ENCODE measurements at regions not wholly inside any gene's neighbourhood (a gene's known extent, or its start where the extent isn't known, plus 50 kb on each side); places are given as distances from the start of the nearest gene placed in this dataset.

DNA sequence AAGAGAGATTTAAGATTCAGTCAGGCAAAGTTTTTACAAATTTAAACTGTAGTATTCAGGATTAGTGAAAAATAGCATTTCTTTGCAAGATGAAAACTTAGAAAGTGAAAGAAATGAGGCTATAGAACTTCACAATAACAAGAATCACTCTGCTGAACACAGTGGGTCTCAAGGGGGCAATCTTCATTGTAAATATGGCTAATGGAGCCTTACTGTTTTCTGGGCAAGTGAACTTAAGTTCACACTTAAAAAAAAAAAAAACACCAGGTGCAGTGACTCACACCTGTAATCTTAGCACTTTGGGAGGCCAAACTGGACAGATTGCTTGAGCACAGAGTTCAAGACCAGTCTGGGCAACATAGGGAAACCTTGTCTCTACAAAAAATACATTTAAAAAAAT, 175.9 kb upstream of the SNX2 start:
- BruUV-seq (replicated peaks): no TSS peak
- CTCF ChIA-PET: no interaction called here
- Mint-ChIP-seq H3K27ac (ENCODE audit: unreplicated experiment) (no peak overlapping the region), H3K4me3 (ENCODE audit: low read depth, unreplicated experiment) (no peak overlapping the region), H3K4me1 (ENCODE audit: low read depth, unreplicated experiment) (no peaks in the 10 kb centered on the region), H3K9me3 (ENCODE audit: low read depth, unreplicated experiment) (peaks cover 13% of the 10 kb centered on the region), H3K27me3 (ENCODE audit: unreplicated experiment) (peaks cover 12% of the 10 kb centered on the region), H3K36me3 (ENCODE audit: insufficient read depth, unreplicated experiment) (no peaks in the 10 kb centered on the region)
- no peak for DNase-seq
- intact Hi-C loops (cut with micrococcal nuclease; ENCODE audit: unreplicated experiment): no loop called here
- TF ChIP-seq CTCF (IDR thresholded peaks at IDR 0.05; ENCODE audit: unreplicated experiment): no peak

- H3K9me3 Mint-ChIP-seq (ENCODE audit: low read depth, unreplicated experiment): peaks cover 13% of the 10 kb centered on the region
- no peak overlapping the region for H3K27ac Mint-ChIP-seq (ENCODE audit: unreplicated experiment)
- H3K4me1 Mint-ChIP-seq (ENCODE audit: low read depth, unreplicated experiment): no peaks in the 10 kb centered on the region
- intact Hi-C loops (cut with micrococcal nuclease; ENCODE audit: unreplicated experiment): no loop called here
- H3K4me3 Mint-ChIP-seq (ENCODE audit: low read depth, unreplicated experiment): no peak overlapping the region
- peaks cover 10% of the 10 kb centered on the region for H3K27me3 Mint-ChIP-seq (ENCODE audit: unreplicated experiment)
- no peak for DNase-seq
- no peaks in the 10 kb centered on the region for H3K36me3 Mint-ChIP-seq (ENCODE audit: insufficient read depth, unreplicated experiment)
- no peak for TF ChIP-seq CTCF (IDR thresholded peaks at IDR 0.05; ENCODE audit: unreplicated experiment)
- CTCF ChIA-PET: no interaction called here
- BruUV-seq (replicated peaks): no TSS peak
Observed at GRCh38 chr5:122600924-122601323, 174.0 kb upstream of the SNX2 start.

DNA sequence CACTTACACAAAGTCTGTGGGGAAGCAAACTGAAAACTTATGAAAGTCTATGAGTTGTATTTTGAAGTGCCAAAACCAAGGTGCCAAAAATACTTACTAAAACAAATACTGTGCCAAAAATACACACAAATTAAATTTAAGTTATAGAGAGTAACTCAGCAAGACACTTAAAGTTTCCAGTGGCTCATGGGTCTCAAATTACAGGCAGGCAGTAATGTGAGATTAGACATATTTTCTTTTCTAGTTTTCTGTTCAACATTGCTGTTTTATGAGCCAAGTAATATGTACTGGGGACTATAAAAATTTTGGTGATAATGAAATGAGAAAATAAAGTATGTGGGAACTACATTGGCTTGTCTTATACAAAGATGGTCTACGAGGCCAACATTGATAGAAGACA, 172.2 kb upstream of the SNX2 start:
- H3K4me1 Mint-ChIP-seq (ENCODE audit: low read depth, unreplicated experiment): no peaks in the 10 kb centered on the region
- CTCF ChIA-PET: no interaction called here
- TF ChIP-seq CTCF (IDR thresholded peaks at IDR 0.05; ENCODE audit: unreplicated experiment): no peak
- H3K27me3 Mint-ChIP-seq (ENCODE audit: unreplicated experiment): no peaks in the 10 kb centered on the region
- intact Hi-C loops (cut with micrococcal nuclease; ENCODE audit: unreplicated experiment): no loop called here
- no peak overlapping the region for H3K4me3 Mint-ChIP-seq (ENCODE audit: low read depth, unreplicated experiment)
- no peaks in the 10 kb centered on the region for H3K36me3 Mint-ChIP-seq (ENCODE audit: insufficient read depth, unreplicated experiment)
- no peak overlapping the region for H3K27ac Mint-ChIP-seq (ENCODE audit: unreplicated experiment)
- H3K9me3 Mint-ChIP-seq (ENCODE audit: low read depth, unreplicated experiment): peaks cover 6% of the 10 kb centered on the region
- BruUV-seq (replicated peaks): no TSS peak
- DNase-seq: no peak

- CTCF ChIA-PET: no interaction called here
- TF ChIP-seq CTCF (IDR thresholded peaks at IDR 0.05; ENCODE audit: unreplicated experiment): no peak
- H3K4me3 Mint-ChIP-seq (ENCODE audit: low read depth, unreplicated experiment): no peak overlapping the region
- H3K4me1 Mint-ChIP-seq (ENCODE audit: low read depth, unreplicated experiment): peaks cover 9% of the 10 kb centered on the region
- no TSS peak for BruUV-seq (replicated peaks)
- H3K36me3 Mint-ChIP-seq (ENCODE audit: insufficient read depth, unreplicated experiment): no peaks in the 10 kb centered on the region
- peaks cover 6% of the 10 kb centered on the region for H3K9me3 Mint-ChIP-seq (ENCODE audit: low read depth, unreplicated experiment)
- DNase-seq: no peak
- H3K27ac Mint-ChIP-seq (ENCODE audit: unreplicated experiment): no peak overlapping the region
- H3K27me3 Mint-ChIP-seq (ENCODE audit: unreplicated experiment): no peaks in the 10 kb centered on the region
- intact Hi-C loops (cut with micrococcal nuclease; ENCODE audit: unreplicated experiment): no loop called here
Observed at GRCh38 chr5:122605236-122605635, 169.6 kb upstream of the SNX2 start.

GRCh38 chr5:122607818-122608217, 167.1 kb upstream of the SNX2 start:
- no peak for TF ChIP-seq CTCF (IDR thresholded peaks at IDR 0.05; ENCODE audit: unreplicated experiment)
- no peak for DNase-seq
- no peaks in the 10 kb centered on the region for H3K27me3 Mint-ChIP-seq (ENCODE audit: unreplicated experiment)
- CTCF ChIA-PET: interaction anchor here (0.6 kb wide), 2 partner anchors 17 to 89 kb away, joined by 4 to 6 read pairs; no protein-coding TSS in a partner anchor
- no peaks in the 10 kb centered on the region for H3K36me3 Mint-ChIP-seq (ENCODE audit: insufficient read depth, unreplicated experiment)
- no peak overlapping the region for H3K4me3 Mint-ChIP-seq (ENCODE audit: low read depth, unreplicated experiment)
- intact Hi-C loops (cut with micrococcal nuclease; ENCODE audit: unreplicated experiment): no loop called here
- peaks cover 9% of the 10 kb centered on the region for H3K4me1 Mint-ChIP-seq (ENCODE audit: low read depth, unreplicated experiment)
- BruUV-seq (replicated peaks): no TSS peak
- H3K9me3 Mint-ChIP-seq (ENCODE audit: low read depth, unreplicated experiment): no peaks in the 10 kb centered on the region
- H3K27ac Mint-ChIP-seq (ENCODE audit: unreplicated experiment): no peak overlapping the region
